ENCODE measurements at regions not wholly inside any gene's neighbourhood (a gene's known extent, or its start where the extent isn't known, plus 50 kb on each side); places are given as distances from the start of the nearest gene placed in this dataset.
A peak's percentile ranks its signal among the peaks of the same experiment; 100 is the strongest.

DNA sequence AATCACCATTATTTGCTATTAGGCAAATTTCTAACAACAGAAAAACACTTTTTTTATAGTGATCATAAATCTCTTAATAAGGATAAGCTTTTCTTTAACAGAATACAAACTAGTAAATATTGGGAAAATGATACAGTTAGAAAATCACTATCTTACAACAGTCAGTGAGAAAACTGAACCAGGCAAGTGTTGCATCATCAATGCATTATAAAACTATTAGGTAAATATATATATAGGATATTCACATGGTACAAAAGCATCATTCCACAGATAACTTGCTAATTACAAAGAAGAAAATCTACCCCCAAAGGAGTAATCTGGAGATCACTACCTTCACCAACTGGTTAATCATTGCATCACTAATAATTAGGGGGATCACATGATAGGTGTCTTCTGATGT is 652.1 kb downstream of the HACE1 start:
- no peak for DNase-seq (ENCODE audit: low spot score)

- no peak for DNase-seq (ENCODE audit: low spot score)
Measured at GRCh38 chr6:104201557-104201956, 658.2 kb downstream of the HACE1 start.

DNA sequence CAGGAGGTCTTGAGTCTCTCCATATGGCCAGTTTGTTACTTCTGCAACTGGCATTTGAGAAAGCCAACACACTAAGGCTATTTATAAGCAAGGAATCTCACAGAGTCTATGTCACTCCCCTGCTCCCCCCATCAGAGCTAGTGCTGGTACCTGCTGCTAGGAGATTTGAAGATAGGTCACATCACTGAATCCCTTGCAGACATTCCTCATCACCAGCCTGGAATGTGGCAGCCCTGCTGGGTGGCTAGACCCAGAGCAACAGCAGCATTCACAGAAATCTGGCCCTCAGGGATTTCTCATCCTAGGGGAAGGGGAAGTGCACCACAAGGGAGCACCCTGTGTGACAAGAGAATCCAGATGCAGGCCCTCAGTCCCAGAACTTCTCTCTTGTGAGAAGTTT is 672.1 kb downstream of the HACE1 start:
- no peak for DNase-seq (ENCODE audit: low spot score)

DNA sequence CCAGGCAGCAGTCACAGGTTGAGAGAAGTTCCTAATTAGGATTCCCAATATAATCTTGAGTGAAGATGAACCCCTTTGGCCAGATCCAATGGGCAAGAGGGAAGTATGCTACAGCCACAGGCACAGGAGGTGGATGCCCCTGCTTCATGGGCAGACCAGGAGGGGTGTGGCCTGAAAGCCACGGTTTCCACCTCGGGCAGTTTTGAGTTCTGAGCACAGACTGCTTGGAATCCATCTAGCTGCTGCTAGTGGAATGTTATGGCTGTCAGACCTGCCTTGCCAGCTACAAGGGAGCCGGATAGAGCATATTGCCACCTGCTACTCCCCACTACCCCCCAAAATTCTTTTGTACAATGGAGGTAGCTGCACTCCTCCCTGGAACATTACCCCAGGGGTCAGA is 672.9 kb downstream of the HACE1 start:
- DNase-seq (ENCODE audit: low spot score) = no peak

DNA sequence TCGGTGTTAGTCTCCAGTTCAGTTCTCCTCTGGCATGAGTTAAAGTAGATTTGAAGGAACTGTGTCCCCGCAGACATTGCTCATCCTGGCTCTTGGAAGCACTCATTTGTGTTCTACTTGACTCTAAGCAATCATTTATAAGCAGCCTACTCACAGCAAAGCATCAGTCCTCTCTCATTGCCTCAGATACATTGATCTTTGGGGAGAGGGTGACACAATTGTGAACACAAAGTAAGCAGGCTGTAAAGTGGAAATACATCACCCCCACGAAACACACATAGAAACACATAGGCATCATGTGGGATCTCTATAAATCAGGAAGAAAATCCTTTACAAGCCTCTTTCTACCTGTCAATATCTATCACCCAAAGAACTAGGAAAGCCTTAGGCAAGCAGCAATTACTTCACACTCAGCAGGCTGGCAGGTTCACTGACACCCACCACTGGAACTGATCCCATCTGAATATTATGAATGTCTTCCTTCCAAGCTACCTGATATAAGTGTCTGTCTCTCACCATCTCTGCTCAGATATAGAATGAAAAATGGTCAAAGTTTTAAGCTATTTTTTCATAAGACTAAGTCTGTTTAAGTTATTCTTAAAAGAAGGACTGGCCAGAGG is 675.8 kb downstream of the HACE1 start:
- DNase-seq (ENCODE audit: low spot score) = no peak

DNA sequence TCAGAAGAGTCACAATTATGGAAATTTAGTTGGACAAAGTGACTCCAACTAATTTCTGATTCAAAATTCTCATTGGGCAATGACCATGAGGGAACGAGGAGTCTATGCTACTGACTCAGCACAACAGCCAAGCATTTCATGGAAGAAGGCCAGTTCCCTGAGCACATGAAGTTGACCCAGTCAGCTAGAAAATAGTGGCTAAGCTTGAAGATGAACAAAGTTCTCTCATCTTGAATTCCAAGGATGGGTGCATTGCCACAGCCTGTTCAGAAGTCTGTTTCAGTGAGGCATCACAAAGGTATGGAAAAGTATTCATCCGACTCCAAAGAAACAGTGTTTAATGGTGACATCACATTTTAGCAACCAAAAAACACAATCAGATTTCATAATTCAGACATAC is 676.9 kb downstream of the HACE1 start:
- DNase-seq (ENCODE audit: low spot score) = peak; percentile 9

DNA sequence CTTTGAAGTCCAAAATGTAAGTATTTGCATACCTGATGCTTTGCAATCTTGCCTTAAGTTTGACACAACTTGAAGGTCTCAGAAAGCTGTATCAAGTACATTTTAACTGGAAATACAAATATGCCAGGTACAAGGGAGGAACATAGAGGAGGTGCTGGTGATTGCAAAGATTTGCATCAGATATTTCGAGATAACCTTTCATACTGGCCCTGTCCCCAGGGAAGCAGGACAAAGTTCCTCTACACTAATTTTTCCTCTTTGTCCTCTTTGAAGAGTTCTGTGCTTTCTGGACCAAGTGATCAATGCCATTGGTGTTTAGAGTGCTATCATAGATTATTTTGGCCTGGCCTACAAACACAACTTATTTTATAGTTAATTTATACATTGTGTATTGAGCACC is 686.1 kb downstream of the HACE1 start:
- DNase-seq (ENCODE audit: low spot score) = no peak

DNA sequence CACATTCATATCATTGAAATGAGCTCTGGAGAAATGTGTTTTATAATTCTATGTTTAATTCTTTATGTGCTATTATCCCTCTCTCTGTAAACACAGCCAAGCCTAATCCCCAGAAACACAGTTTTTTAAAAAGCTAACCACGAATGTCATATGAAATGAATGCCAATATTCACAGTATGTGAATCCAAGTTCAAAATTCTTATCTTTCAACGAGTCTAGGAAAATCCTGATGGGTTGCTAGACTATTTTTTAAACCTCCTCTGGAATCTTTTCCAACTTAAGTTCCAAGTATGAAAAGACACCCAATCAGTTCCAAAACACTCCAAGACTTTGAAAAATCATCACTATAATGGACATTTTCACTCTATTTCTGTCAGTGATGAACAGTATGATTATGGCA is 689.3 kb downstream of the HACE1 start:
- no peak for DNase-seq (ENCODE audit: low spot score)

- no peak for DNase-seq (ENCODE audit: low spot score)
Measured at GRCh38 chr6:104166055-104166668, 693.6 kb downstream of the HACE1 start.

DNA sequence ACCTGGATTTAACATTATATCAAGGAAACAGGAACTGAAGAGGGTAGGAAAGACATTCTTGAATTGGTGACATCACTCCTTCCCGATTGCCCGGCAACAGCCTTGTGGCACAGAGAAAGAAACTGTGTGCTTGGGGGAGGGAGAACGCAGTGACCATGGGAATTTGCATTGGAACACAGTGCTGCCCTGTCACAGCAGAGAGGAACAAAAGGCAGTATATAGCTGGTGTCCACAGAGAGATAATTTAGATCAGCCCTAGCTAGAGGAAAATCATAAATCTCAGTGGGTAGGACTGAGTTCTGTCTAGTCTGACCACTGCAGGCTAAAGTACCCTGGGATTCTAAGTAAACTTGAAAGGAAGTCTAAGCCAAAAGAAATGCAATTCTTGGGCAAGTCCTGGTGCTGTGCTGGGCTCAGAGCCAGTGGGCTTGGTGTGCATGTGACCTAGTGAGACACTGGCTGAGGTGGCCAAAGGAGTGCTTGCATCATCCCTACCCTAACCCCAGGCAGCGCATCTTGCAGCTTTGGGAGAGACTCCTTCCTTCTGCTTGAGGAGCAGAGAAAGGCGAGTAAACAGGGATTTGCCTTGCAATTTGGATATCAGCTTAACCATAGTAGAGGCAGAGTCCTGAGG is 697.6 kb downstream of the HACE1 start:
- no peak for DNase-seq (ENCODE audit: low spot score)

DNA sequence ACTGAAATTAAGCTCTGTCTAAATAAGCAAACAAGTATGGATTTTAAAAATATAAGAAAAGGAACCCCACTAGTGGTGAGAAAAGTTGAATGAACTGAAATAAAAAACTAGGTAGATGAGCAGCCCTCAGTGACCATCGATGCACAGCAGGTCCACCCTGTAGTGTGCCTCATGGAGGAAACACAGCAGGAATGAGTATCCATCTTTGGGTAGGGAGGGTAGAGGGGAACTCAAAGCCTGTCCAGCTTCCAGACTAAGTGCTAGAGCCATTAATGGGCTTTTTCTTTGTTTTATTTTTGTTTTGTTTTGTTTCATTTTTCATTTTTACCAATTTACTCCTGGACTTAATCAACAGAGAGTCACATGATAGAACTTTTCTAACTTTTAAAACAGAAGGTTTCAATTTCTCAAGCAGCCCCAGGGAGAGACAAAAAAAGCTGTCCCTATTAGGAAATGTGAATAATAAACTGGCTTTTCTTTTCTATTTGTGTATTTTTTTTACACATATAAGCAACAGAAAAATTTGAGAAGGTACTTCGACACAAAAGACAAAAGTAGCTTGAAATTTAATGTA is 700.6 kb downstream of the HACE1 start:
- DNase-seq (ENCODE audit: low spot score) = no peak

DNA sequence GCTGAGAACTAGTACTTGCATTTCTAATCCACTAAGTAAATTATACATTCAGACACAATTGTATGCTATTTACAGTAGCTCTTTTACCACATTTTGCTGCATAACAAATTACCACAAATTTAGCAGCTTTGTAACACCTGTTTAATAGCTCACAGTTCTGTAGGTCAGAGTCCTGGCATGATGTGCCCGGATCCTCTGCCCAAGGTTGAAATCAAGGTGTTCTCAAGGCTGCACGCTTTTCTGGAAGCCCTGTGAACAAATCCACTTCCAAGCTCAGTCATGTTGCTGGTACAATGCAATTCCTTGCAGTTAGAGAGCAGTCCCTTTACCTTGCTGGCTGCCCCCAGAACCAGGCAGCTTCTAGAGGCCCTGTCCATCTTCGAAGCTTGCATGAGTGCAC is 716.0 kb downstream of the HACE1 start:
- DNase-seq (ENCODE audit: low spot score) = no peak

DNA sequence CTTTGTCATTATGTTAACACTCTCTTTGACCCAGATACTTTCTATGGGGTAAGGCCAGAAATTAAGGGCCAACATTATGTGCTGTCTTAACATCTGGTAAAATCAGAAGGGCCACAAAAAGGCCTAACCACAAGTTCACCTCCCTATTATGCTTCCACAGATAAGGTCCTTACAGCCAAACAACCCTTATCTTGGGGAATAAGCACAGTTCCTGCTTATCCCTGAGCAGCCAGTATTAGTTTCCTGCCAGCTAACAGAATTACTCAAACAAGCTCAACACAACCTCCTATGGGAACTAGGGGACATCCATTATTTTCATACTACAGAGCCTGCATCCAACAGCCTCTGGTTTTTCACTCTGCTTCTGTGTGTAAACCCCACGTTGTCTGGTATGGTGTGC is 724.8 kb downstream of the HACE1 start:
- DNase-seq (ENCODE audit: low spot score) = no peak

GRCh38 chr6:104130343-104130742 is 729.4 kb downstream of the HACE1 start:
- no peak for DNase-seq (ENCODE audit: low spot score)

- no peak for DNase-seq (ENCODE audit: low spot score)
Measured at GRCh38 chr6:104126315-104127005, 733.3 kb downstream of the HACE1 start.

- no peak for DNase-seq (ENCODE audit: low spot score)
Measured at GRCh38 chr6:104123227-104123626, 736.5 kb downstream of the HACE1 start.

- peak; percentile 18 for DNase-seq (ENCODE audit: low spot score)
Measured at GRCh38 chr6:104118274-104118673, 741.4 kb downstream of the HACE1 start.

DNA sequence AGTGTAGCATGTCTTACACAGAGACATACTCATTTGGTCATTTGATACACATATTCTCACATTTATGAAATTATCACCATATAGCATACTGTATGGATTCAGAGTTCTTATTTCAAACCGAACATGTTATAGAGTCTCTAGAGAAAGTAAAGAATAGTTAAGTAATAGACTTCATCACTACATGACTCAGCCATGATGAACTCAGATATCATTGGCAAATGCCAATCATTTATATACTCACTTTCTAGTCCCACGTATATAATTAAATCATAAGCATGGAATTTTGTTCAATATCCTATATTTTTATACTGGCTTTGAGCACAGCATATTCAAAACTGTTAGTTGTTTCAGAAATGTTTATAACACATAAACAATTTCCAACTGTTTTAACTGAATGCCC is 749.9 kb downstream of the HACE1 start:
- no peak for DNase-seq (ENCODE audit: low spot score)

GRCh38 chr6:104108634-104109033 is 751.1 kb downstream of the HACE1 start:
- no peak for DNase-seq (ENCODE audit: low spot score)

GRCh38 chr6:104095661-104096416 is 763.9 kb downstream of the HACE1 start:
- no peak for DNase-seq (ENCODE audit: low spot score)

- no peak for DNase-seq (ENCODE audit: low spot score)
Measured at GRCh38 chr6:104087765-104088164, 772.0 kb downstream of the HACE1 start.

GRCh38 chr6:104068281-104068680 is 791.4 kb downstream of the HACE1 start:
- no peak for DNase-seq (ENCODE audit: low spot score)
